ENCODE measurements at regions not wholly inside any gene's neighbourhood (a gene's known extent, or its start where the extent isn't known, plus 50 kb on each side); places are given as distances from the start of the nearest gene placed in this dataset.

GRCh38 chr5:11955331-11955730 is 51.1 kb upstream of the CTNND2 start:
- TF ChIP-seq CTCF (IDR thresholded peaks at IDR 0.05): no peak
- no peak for TF ChIP-seq POLR2A (IDR thresholded peaks at IDR 0.05)
- no peak for TF ChIP-seq EP300 (IDR thresholded peaks at IDR 0.05)
